NB4 (cell line): ENCODE measurements at regions not wholly inside any gene's neighbourhood (a gene's known extent, or its start where the extent isn't known, plus 50 kb on each side); places are given as distances from the start of the nearest gene placed in this dataset.

Experiments used
- DNase-seq: peaks from one replicate; pipeline ENCODE4 v3.0.0; 2010; ENCODE audit warnings: low read depth
- H3K4me3 ChIP-seq: one replicate; pipeline ENCODE4 v1.5.1; 2011; ENCODE audit warnings: mild to moderate bottlenecking, low read depth, low read length, moderate library complexity
- CTCF ChIP-seq: IDR thresholded peaks from one replicate; pipeline ENCODE4 v1.5.1; 2012; ENCODE audit warnings: low read depth, low read length
- MAX ChIP-seq: IDR thresholded peaks from 2 replicates; pipeline ENCODE4 v1.6.1; 2011; ENCODE audit warnings: low read depth, low read length
- MYC ChIP-seq: IDR thresholded peaks from 2 replicates; pipeline ENCODE4 v1.6.1; 2011; ENCODE audit warnings: low read depth, low read length
- POLR2A ChIP-seq: IDR thresholded peaks from 2 replicates; pipeline ENCODE4 v1.6.1; 2011; ENCODE audit warnings: mild to moderate bottlenecking; ENCODE audit not compliant: insufficient read length; ENCODE audit errors: extremely low read depth

GRCh38 chr6:120873125-120873865, 461.0 kb downstream of the TBC1D32 start:
- TF ChIP-seq MAX (no peak), MYC (no peak)
- no peak overlapping the region for H3K4me3 ChIP-seq
- DNase-seq, result no peak

GRCh38 chr6:120872262-120872578, 462.1 kb downstream of the TBC1D32 start:
- no peak overlapping the region for H3K4me3 ChIP-seq
- TF ChIP-seq POLR2A, result no peak
- TF ChIP-seq MYC, result no peak
- TF ChIP-seq CTCF, result no peak
- TF ChIP-seq MAX, result no peak
- DNase-seq, result no peak

GRCh38 chr6:120871416-120872261, 462.6 kb downstream of the TBC1D32 start:
- no peak for TF ChIP-seq MAX
- TF ChIP-seq CTCF, result no peak
- TF ChIP-seq MYC, result no peak
- TF ChIP-seq POLR2A, result no peak
- H3K4me3 ChIP-seq, result no peak overlapping the region
- no peak for DNase-seq

GRCh38 chr6:120869397-120869796, 464.9 kb downstream of the TBC1D32 start:
- DNase-seq, result peak; percentile 11

GRCh38 chr6:120857422-120857821, 476.9 kb downstream of the TBC1D32 start:
- no peak for DNase-seq
- TF ChIP-seq MYC, result no peak
- no peak for TF ChIP-seq POLR2A
- no peak for TF ChIP-seq CTCF
- TF ChIP-seq MAX, result no peak

More at GRCh38 chr6:120869397-120869796, 464.9 kb downstream of the TBC1D32 start:
- no peak overlapping the region for H3K4me3 ChIP-seq
- TF ChIP-seq POLR2A (no peak), MAX (no peak), MYC (no peak), CTCF (no peak)

GRCh38 chr6:120854583-120854982, 479.7 kb downstream of the TBC1D32 start:
- no peak for TF ChIP-seq CTCF
- DNase-seq, result no peak
- no peak overlapping the region for H3K4me3 ChIP-seq

More at GRCh38 chr6:120857422-120857821, 476.9 kb downstream of the TBC1D32 start:
- no peak overlapping the region for H3K4me3 ChIP-seq
